DND-41 (cell line): ENCODE measurements at regions not wholly inside any gene's neighbourhood (a gene's known extent, or its start where the extent isn't known, plus 50 kb on each side); places are given as distances from the start of the nearest gene placed in this dataset.

Source experiments
- CTCF ChIP-seq: IDR thresholded peaks from 2 replicates; pipeline ENCODE4 v1.5.1; 2012; ENCODE audit warnings: borderline replicate concordance, low read length, moderate library complexity, mild to moderate bottlenecking; ENCODE audit not compliant: poor library complexity, severe bottlenecking; ENCODE audit errors: extremely low read depth
- EZH2 ChIP-seq: IDR thresholded peaks from 3 replicates; pipeline ENCODE4 v1.6.1; 2012; ENCODE audit warnings: borderline replicate concordance, low read depth, mild to moderate bottlenecking, moderate library complexity, low read length, inconsistent platforms; ENCODE audit not compliant: severe bottlenecking

GRCh38 chr6:153237670-153238069 is 106.6 kb upstream of the RGS17 start:
- TF ChIP-seq CTCF (no peak), EZH2 (no peak)
